SK-N-SH (cell line): ENCODE measurements at regions not wholly inside any gene's neighbourhood (a gene's known extent, or its start where the extent isn't known, plus 50 kb on each side); places are given as distances from the start of the nearest gene placed in this dataset.
A peak's percentile ranks its signal among the peaks of the same experiment; 100 is the strongest.

ENCODE experiments used
- CTCF ChIA-PET: fragments of 300-600, 350-600 bp; formaldehyde crosslinking; extraction: SDS; loops from one replicate; lab custom pipeline; 2021; lab: Yijun Ruan, JAX
- POLR2A ChIA-PET: fragments of 350-600 bp; sonication (Branson Sonifier 250); formaldehyde crosslinking; extraction: SDS; loops from one replicate; lab custom pipeline; 2020; ENCODE audit warnings: antibody characterized with exemption, inconsistent platforms; lab: Yijun Ruan, JAX
- DNase-seq: peaks from one replicate; pipeline ENCODE4 v3.0.0; 2012
- H2AFZ ChIP-seq: fragments of 200-600 bp; sonication (generic); 2 replicates; pipeline ENCODE4 v1.8.1; 2016; ENCODE audit warnings: antibody characterized with exemption, mild to moderate bottlenecking, low read depth
- H3F3A ChIP-seq: fragments of 200-600 bp; sonication (generic); replicated peaks from 2 replicates; pipeline ENCODE3; 2016; ENCODE audit warnings: antibody characterized with exemption, mild to moderate bottlenecking; ENCODE audit not compliant: insufficient read depth
- H3K27ac ChIP-seq, 2 experiments: fragments of 200-500 bp in 1 of 2; fragments of 200-600 bp in 1 of 2; sonication (Bioruptor generic) in 1 of 2; sonication (generic), shearing (Covaris generic) in 1 of 2; 2 replicates each; pipeline versions ENCODE4 v1.5.1 to v1.6.1; 2014 to 2016; ENCODE audit warnings: low read depth in 2 of 2, inconsistent platforms in 1 of 2, low read length in 1 of 2, mild to moderate bottlenecking in 1 of 2, mixed read lengths in 1 of 2
- H3K27me3 ChIP-seq: fragments of 200-600 bp; sonication (generic), shearing (Covaris generic); 2 replicates; pipeline ENCODE4 v1.6.1; 2016; ENCODE audit warnings: mixed run types; ENCODE audit not compliant: insufficient read depth
- H3K36me3 ChIP-seq, 2 experiments: fragments of 200-500 bp in 1 of 2; fragments of 200-600 bp in 1 of 2; sonication (Bioruptor generic) in 1 of 2; sonication (generic) in 1 of 2; replicated peaks in 1 of 2; 2 replicates each; pipeline versions ENCODE3 to v1.5.1; 2014 to 2016; ENCODE audit warnings: low read length in 1 of 2, mild to moderate bottlenecking in 1 of 2; ENCODE audit not compliant: insufficient read depth in 2 of 2, control insufficient read depth in 1 of 2
- H3K4me1 ChIP-seq, 2 experiments: fragments of 200-500 bp in 1 of 2; fragments of 200-600 bp in 1 of 2; sonication (Bioruptor generic) in 1 of 2; sonication (generic), shearing (Covaris generic) in 1 of 2; 2 replicates each; pipeline versions ENCODE4 v1.5.1 to v1.6.1; 2014 to 2016; ENCODE audit warnings: low read depth in 1 of 2, low read length in 1 of 2, mixed run types in 1 of 2; ENCODE audit not compliant: insufficient read depth in 2 of 2, control insufficient read depth in 1 of 2
- H3K4me2 ChIP-seq: fragments of 200-600 bp; sonication (generic), shearing (Covaris generic); 2 replicates; pipeline ENCODE4 v1.6.1; 2017; ENCODE audit warnings: mixed run types
- H3K4me3 ChIP-seq, 2 experiments: fragments of 200-500 bp in 1 of 2; fragments of 200-600 bp in 1 of 2; sonication (Bioruptor generic) in 1 of 2; sonication (generic), shearing (Covaris generic) in 1 of 2; 2 replicates each; pipeline versions ENCODE4 v1.5.1 to v1.8.1; 2014 to 2016; ENCODE audit warnings: low read depth in 2 of 2, inconsistent platforms in 1 of 2, low read length in 1 of 2, mild to moderate bottlenecking in 1 of 2, mixed read lengths in 1 of 2, moderate library complexity in 1 of 2
- H3K79me2 ChIP-seq: fragments of 200-600 bp; sonication (generic); 2 replicates; pipeline ENCODE4 v1.8.1; 2017; ENCODE audit warnings: mild to moderate bottlenecking; ENCODE audit not compliant: insufficient read depth
- H3K9ac ChIP-seq: fragments of 200-600 bp; sonication (generic); 2 replicates; pipeline ENCODE4 v1.6.1; 2017; ENCODE audit warnings: mixed run types
- H3K9me2 ChIP-seq: fragments of 200-600 bp; sonication (generic); 2 replicates; pipeline ENCODE4 v1.6.1; 2017; ENCODE audit warnings: mixed run types
- H3K9me3 ChIP-seq: fragments of 200-600 bp; sonication (generic); 2 replicates; pipeline ENCODE4 v1.6.1; 2017; ENCODE audit warnings: mixed run types, mild to moderate bottlenecking, moderate library complexity
- H4K20me1 ChIP-seq: fragments of 200-600 bp; sonication (generic); 2 replicates; pipeline ENCODE4 v1.6.1; 2017; ENCODE audit warnings: mild to moderate bottlenecking, mixed run types; ENCODE audit not compliant: insufficient read depth
- FOXJ3 ChIP-seq: sonication (generic); formaldehyde crosslinking; IDR thresholded peaks from 2 replicates; pipeline ENCODE4 v1.5.1; 2020; ENCODE audit warnings: mild to moderate bottlenecking, missing genetic modification reagents
- FOXM1 ChIP-seq: IDR thresholded peaks from 2 replicates; pipeline ENCODE4 v1.4.0; 2012; ENCODE audit warnings: low read depth, mild to moderate bottlenecking
- GABPA ChIP-seq: IDR thresholded peaks from 2 replicates; pipeline ENCODE4 v1.4.0; 2012; ENCODE audit warnings: low read depth, mild to moderate bottlenecking
- GATA2 ChIP-seq: sonication (generic); formaldehyde crosslinking; IDR thresholded peaks from 2 replicates; pipeline ENCODE4 v1.5.0; 2020; ENCODE audit warnings: mild to moderate bottlenecking, missing genetic modification reagents
- JUND ChIP-seq: IDR thresholded peaks from 2 replicates; pipeline ENCODE4 v1.4.0; 2012
- MAX ChIP-seq: IDR thresholded peaks from 2 replicates; pipeline ENCODE4 v1.4.0; 2012; ENCODE audit warnings: low read depth
- MEF2A ChIP-seq: IDR thresholded peaks from 2 replicates; pipeline ENCODE4 v1.4.0; 2012; ENCODE audit warnings: low read depth, borderline replicate concordance
- RXRA ChIP-seq: IDR thresholded peaks from 2 replicates; pipeline ENCODE4 v1.4.0; 2012; ENCODE audit warnings: low read depth, mild to moderate bottlenecking, borderline replicate concordance
- SIN3A ChIP-seq: IDR thresholded peaks from 2 replicates; pipeline ENCODE4 v1.6.1; 2012; ENCODE audit warnings: low read depth, mild to moderate bottlenecking, low read length, moderate library complexity, borderline replicate concordance
- SMC3 ChIP-seq: IDR thresholded peaks from 2 replicates; pipeline ENCODE4 v1.6.1; 2012; ENCODE audit warnings: low read depth, low read length, improper control_type of control experiment
- WGBS: methylation state at CpG from one replicate; pipeline ENCODE4 v1.1.6; 2017; ENCODE audit warnings: low lambda C conversion rate; 5-methylcytosine and 5-hydroxymethylcytosine counted together

- no peaks in the 10 kb centered on the region for H4K20me1 ChIP-seq
- H3K9me2 ChIP-seq = no peaks in the 10 kb centered on the region
- no peak for DNase-seq
- no peak overlapping the region for H3K4me2 ChIP-seq
- H3K36me3 ChIP-seq = no peaks in the 10 kb centered on the region
- peaks cover 5 to 9% of the 10 kb centered on the region in 2 experiments; a peak in 3 of 4 replicates for H3K4me1 ChIP-seq
- no peaks in the 10 kb centered on the region for H3F3A ChIP-seq
- no peak overlapping the region for H3K27ac ChIP-seq
- H3K27me3 ChIP-seq = no peaks in the 10 kb centered on the region
- no peak overlapping the region for H3K9ac ChIP-seq
- ChIA-PET CTCF (interaction anchor here (0.8 to 2.8 kb wide), 4 partner anchors 18 to 33 kb away, joined by 3 to 20 read pairs (median 4); no protein-coding TSS in a partner anchor), POLR2A (no interaction called here)
- 73% methylated on average over 4 of the region's 4 CpGs for WGBS
- no peaks in the 10 kb centered on the region for H3K9me3 ChIP-seq
- TF ChIP-seq FOXM1 (no peak), MAX (no peak), SIN3A (no peak), MEF2A (no peak), GABPA (no peak), SMC3 (no peak)
- TF ChIP-seq, all 33 proteins: peak for 0
- Histone ChIP-seq H3K79me2 (no peaks in the 10 kb centered on the region), H3K4me3 (no peak overlapping the region), H2AFZ (no peak overlapping the region)
Observed at GRCh38 chr2:47304654-47305053, 64.5 kb upstream of the EPCAM start.

GRCh38 chr2:47303341-47304148 is 65.6 kb upstream of the EPCAM start:
- H3F3A ChIP-seq = no peaks in the 10 kb centered on the region
- no peak overlapping the region for H3K4me3 ChIP-seq
- H3K36me3 ChIP-seq = no peaks in the 10 kb centered on the region
- H3K4me2 ChIP-seq = no peak overlapping the region
- no peak for DNase-seq
- no peak overlapping the region for H3K27ac ChIP-seq
- no peaks in the 10 kb centered on the region for H3K9me3 ChIP-seq
- TF ChIP-seq JUND = no peak
- TF ChIP-seq GATA2 = 0 out of 2 replicates have a peak, but pooled peaks have one; percentile 12
- H3K4me1 ChIP-seq = peaks cover 5 to 8% of the 10 kb centered on the region in 2 experiments; a peak in 3 of 4 replicates
- no peaks in the 10 kb centered on the region for H3K27me3 ChIP-seq
- no peaks in the 10 kb centered on the region for H3K79me2 ChIP-seq
- 0 out of 2 replicates have a peak overlapping the region, but pooled peaks have one; percentile 5 for H2AFZ ChIP-seq
- H4K20me1 ChIP-seq = no peaks in the 10 kb centered on the region
- whole genome bisulfite sequencing = 45% methylated on average over 3 of the region's 3 CpGs
- H3K9ac ChIP-seq = no peak overlapping the region
- POLR2A ChIA-PET = interaction anchor here (1.1 kb wide), 1 partner anchor 310 kb away, joined by 3 read pairs; no protein-coding TSS in a partner anchor
- H3K9me2 ChIP-seq = no peaks in the 10 kb centered on the region
- CTCF ChIA-PET = interaction anchor here (0.7 to 2.8 kb wide), 14 partner anchors 8 to 415 kb away, joined by 3 to 20 read pairs (median 3); no protein-coding TSS in a partner anchor

GRCh38 chr2:47302308-47302707 is 66.8 kb upstream of the EPCAM start:
- H3K4me1 ChIP-seq = peaks cover 5 to 7% of the 10 kb centered on the region in 2 experiments; a peak in 3 of 4 replicates
- no peaks in the 10 kb centered on the region for H3K79me2 ChIP-seq
- ChIA-PET POLR2A (no interaction called here), CTCF (interaction anchor here (0.9 to 3.5 kb wide), 3 partner anchors 8 to 30 kb away, joined by 3 to 16 read pairs (median 10); no protein-coding TSS in a partner anchor)
- H3F3A ChIP-seq = no peaks in the 10 kb centered on the region
- no peak overlapping the region for H3K9ac ChIP-seq
- no peaks in the 10 kb centered on the region for H3K9me2 ChIP-seq
- no peak overlapping the region for H3K4me3 ChIP-seq
- no peaks in the 10 kb centered on the region for H3K36me3 ChIP-seq
- H3K9me3 ChIP-seq = no peaks in the 10 kb centered on the region
- H3K4me2 ChIP-seq = no peak overlapping the region
- no peaks in the 10 kb centered on the region for H4K20me1 ChIP-seq
- no peak for TF ChIP-seq MAX
- no peak for TF ChIP-seq SIN3A
- TF ChIP-seq FOXJ3 (CRISPR knock-in tag) = no peak
- no peak for TF ChIP-seq RXRA
- H3K27ac ChIP-seq = no peak overlapping the region
- no peak for DNase-seq
- WGBS = 93% methylated on average over 8 of the region's 8 CpGs
- H2AFZ ChIP-seq = no peak overlapping the region
- no peaks in the 10 kb centered on the region for H3K27me3 ChIP-seq
